ENCODE measurements at regions not wholly inside any gene's neighbourhood (a gene's known extent, or its start where the extent isn't known, plus 50 kb on each side); places are given as distances from the start of the nearest gene placed in this dataset.

DNA sequence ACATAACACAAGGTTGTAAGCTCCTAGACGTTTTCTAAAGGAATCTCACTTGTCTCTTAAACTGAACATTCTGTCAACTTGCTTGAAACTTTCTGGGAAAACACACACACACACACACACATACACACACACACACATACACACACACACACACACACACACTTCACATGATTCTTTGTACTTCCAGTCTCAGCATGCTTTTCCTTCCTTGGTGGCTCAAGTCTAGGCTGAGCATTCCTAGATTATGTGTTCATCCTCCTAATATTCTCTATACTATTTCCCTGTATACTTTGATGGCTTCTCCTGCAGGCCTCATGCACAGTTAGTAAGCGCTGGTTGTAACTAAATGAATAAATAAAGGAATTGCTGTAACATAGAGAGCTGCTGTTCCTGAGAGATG is 372.1 kb downstream of the PTPRC start:
- TF ChIP-seq, protein P1, sequence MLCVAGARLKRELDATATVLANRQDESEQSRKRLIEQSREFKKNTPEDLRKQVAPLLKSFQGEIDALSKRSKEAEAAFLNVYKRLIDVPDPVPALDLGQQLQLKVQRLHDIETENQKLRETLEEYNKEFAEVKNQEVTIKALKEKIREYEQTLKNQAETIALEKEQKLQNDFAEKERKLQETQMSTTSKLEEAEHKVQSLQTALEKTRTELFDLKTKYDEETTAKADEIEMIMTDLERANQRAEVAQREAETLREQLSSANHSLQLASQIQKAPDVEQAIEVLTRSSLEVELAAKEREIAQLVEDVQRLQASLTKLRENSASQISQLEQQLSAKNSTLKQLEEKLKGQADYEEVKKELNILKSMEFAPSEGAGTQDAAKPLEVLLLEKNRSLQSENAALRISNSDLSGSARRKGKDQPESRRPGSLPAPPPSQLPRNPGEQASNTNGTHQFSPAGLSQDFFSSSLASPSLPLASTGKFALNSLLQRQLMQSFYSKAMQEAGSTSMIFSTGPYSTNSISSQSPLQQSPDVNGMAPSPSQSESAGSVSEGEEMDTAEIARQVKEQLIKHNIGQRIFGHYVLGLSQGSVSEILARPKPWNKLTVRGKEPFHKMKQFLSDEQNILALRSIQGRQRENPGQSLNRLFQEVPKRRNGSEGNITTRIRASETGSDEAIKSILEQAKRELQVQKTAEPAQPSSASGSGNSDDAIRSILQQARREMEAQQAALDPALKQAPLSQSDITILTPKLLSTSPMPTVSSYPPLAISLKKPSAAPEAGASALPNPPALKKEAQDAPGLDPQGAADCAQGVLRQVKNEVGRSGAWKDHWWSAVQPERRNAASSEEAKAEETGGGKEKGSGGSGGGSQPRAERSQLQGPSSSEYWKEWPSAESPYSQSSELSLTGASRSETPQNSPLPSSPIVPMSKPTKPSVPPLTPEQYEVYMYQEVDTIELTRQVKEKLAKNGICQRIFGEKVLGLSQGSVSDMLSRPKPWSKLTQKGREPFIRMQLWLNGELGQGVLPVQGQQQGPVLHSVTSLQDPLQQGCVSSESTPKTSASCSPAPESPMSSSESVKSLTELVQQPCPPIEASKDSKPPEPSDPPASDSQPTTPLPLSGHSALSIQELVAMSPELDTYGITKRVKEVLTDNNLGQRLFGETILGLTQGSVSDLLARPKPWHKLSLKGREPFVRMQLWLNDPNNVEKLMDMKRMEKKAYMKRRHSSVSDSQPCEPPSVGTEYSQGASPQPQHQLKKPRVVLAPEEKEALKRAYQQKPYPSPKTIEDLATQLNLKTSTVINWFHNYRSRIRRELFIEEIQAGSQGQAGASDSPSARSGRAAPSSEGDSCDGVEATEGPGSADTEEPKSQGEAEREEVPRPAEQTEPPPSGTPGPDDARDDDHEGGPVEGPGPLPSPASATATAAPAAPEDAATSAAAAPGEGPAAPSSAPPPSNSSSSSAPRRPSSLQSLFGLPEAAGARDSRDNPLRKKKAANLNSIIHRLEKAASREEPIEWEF (IDR thresholded peaks at IDR 0.05; ENCODE audit: insufficient replicate concordance, low read depth, low read length), result no peak
- TF ChIP-seq BRCA1 (IDR thresholded peaks at IDR 0.05; ENCODE audit: low read depth, low read length) (no peak), ETV6 (conservative IDR thresholded peaks at IDR 0.05 in 1 of 2, IDR thresholded peaks at IDR 0.05 in 1 of 2; ENCODE audit: borderline replicate concordance in 1 of 2, low read depth in 1 of 2) (no peak), NFYB (IDR thresholded peaks at IDR 0.05; ENCODE audit: insufficient read depth, low read depth, low read length) (no peak), NBN (IDR thresholded peaks at IDR 0.05) (no peak)
- TF ChIP-seq, protein P2, sequence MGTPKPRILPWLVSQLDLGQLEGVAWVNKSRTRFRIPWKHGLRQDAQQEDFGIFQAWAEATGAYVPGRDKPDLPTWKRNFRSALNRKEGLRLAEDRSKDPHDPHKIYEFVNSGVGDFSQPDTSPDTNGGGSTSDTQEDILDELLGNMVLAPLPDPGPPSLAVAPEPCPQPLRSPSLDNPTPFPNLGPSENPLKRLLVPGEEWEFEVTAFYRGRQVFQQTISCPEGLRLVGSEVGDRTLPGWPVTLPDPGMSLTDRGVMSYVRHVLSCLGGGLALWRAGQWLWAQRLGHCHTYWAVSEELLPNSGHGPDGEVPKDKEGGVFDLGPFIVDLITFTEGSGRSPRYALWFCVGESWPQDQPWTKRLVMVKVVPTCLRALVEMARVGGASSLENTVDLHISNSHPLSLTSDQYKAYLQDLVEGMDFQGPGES (IDR thresholded peaks at IDR 0.05), result no peak
- DNase-seq (ENCODE audit: low read depth, low spot score), result no peak
- POLR2A ChIA-PET, result interaction anchor here (2.1 kb wide), 1 partner anchor 74 kb away, joined by 5 read pairs; no protein-coding TSS in a partner anchor

More for the DNA sequence above, 372.1 kb downstream of the PTPRC start:
- FAIRE-seq (no peak), ATAC-seq (no peak)
- no TSS peak for BruUV-seq (replicated peaks)
- ChIA-PET CTCF (interaction anchor here (0.6 to 1.4 kb wide), 3 partner anchors 11 to 40 kb away, joined by 3 to 4 read pairs (median 3); no protein-coding TSS in a partner anchor), RAD21 (ENCODE audit: unreplicated experiment) (interaction anchor here (1.1 kb wide), 2 partner anchors 77 to 102 kb away, joined by 3 read pairs; no protein-coding TSS in a partner anchor), SMC1A (ENCODE audit: uncharacterized antibody, unreplicated experiment) (interaction anchor here (0.6 to 2.6 kb wide), 7 partner anchors 8 to 406 kb away, joined by 3 to 10 read pairs (median 4); no protein-coding TSS in a partner anchor)
- Histone ChIP-seq H3K27me3 (replicated peaks in 1 of 2; ENCODE audit: control insufficient read depth in 2 of 2, insufficient read depth in 2 of 2, low read length in 1 of 2) (no peaks in the 10 kb centered on the region), H3K9ac (ENCODE audit: control insufficient read depth, insufficient read depth, low read length) (no peak overlapping the region), H4K20me1 (ENCODE audit: control insufficient read depth, insufficient read depth) (no peaks in the 10 kb centered on the region), H3K79me2 (ENCODE audit: control insufficient read depth, insufficient read depth, low read length) (no peaks in the 10 kb centered on the region), H3K27ac (ENCODE audit: control insufficient read depth, insufficient read depth) (no peak overlapping the region), H2AFZ (ENCODE audit: control insufficient read depth, low read depth, low read length) (no peak overlapping the region), H3K4me3 (no peak overlapping the region), H3K36me3 (ENCODE audit: control insufficient read depth in 2 of 2, insufficient read depth in 2 of 2, low read length in 1 of 2) (no peaks in the 10 kb centered on the region), H3K9me3 (replicated peaks; ENCODE audit: control insufficient read depth, insufficient read depth, low read length) (no peaks in the 10 kb centered on the region; the same call in 2 of the 3 replicates), H3K4me2 (ENCODE audit: control insufficient read depth, insufficient read depth) (no peak overlapping the region), H3K4me1 (ENCODE audit: control insufficient read depth, insufficient read depth, low read length) (peaks cover 11% of the 10 kb centered on the region)
- in situ Hi-C loops (cut with MboI), result no loop called here
- 72% methylated on average over 2 of the region's 2 CpGs for WGBS (ENCODE audit: insufficient coverage, insufficient replicate concordance, low lambda C conversion rate, missing lambda C conversion rate)
- intact Hi-C loops (cut with micrococcal nuclease; ENCODE audit: unreplicated experiment), result no loop called here
